ENCODE measurements at regions not wholly inside any gene's neighbourhood (a gene's known extent, or its start where the extent isn't known, plus 50 kb on each side); places are given as distances from the start of the nearest gene placed in this dataset.

DNA sequence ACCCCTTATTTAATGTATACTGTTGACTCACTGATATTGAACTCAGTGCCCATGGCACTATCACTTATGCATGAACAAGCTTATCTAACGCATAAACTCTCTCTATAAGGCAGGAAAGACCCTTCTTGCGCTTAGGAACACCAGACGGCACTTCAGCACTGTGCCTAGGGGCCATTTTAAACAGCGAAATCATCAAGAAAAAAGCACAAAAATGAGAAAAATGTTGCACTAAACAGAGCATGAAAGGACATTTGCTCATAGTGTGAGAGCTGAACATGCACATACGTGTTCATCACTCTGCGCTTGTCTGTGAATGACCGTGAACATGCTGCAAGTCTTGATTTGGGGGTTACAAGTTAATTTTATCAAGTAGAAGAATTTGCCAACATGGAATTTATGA lies 109.6 kb downstream of the WDR11 start:
- no peak for DNase-seq

- DNase-seq: no peak
Observed at GRCh38 chr10:120961795-120962755, 110.9 kb downstream of the WDR11 start.

GRCh38 chr10:120962756-120963593 lies 111.8 kb downstream of the WDR11 start:
- peak; percentile 5 for DNase-seq

DNA sequence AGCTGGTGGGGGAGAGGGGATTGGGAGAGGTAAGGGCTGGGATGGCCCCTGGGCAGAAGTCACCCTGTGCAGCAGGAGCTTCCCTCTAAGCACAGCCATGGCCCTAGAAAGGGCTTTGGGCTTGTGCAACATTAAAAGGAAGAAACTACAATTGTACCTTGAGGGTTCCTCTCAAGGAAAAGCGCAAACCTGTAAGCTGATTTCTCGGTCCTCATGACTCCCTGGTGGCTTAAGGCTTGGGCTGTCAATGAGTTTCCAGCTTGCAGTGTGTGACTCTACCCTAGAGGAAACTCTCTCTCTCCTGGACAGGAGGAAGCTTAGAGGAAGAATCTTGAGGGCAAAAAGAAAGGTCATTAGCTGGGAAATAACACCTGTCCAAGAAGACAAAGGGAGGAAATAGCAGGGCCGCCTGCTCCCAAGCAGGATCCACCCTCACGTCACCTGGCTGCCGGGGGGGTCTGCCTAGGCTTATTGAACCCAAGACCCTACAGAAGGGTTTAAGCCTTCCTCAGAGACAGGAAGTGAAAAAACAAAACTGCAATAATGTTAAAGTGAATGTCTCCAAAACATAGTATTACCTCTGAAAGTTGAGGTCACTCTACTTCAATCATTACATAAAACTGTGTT lies 112.5 kb downstream of the WDR11 start:
- no peak for DNase-seq

DNA sequence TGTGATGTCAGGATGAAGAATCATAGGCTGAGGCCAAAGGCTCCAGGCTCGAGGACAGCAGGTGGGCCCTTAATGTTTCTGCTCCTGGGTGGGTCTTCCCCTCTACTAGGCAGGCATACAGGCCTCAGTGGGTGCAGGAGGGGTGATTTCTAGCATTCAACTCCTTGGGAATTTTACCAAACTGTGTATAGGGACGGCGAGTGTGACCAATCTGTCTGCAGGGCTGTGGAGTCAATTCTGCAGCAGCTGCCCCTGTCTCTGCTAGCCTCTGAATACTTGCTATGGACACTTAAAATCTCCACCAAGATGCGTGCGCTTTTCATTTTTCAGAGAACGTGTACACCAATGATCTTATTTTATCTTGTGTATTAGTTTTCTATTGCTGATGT lies 115.5 kb downstream of the WDR11 start:
- no peak for DNase-seq

DNA sequence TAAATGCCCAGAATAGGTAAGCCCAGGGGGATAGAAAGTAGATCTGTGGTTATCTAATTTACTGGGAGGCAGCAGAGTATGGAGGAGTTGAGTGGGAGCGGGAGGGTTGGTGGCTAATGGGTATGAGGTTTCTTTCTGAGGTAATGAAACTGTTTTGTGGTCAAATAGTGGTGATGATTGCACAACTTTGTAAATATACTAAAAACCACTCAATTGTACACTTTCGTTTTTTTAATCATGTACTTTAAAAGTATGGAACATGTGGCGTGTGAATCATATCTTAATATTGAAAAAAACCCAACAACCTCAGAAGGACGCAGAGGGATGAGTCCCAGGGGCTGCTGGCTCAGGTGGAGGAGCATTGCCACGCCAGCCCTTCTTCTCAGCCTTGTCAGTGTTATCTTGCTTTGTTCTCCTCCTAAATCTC lies 118.1 kb downstream of the WDR11 start:
- DNase-seq: no peak

- no peak for DNase-seq
Observed at GRCh38 chr10:120970595-120971529, 119.7 kb downstream of the WDR11 start.

DNA sequence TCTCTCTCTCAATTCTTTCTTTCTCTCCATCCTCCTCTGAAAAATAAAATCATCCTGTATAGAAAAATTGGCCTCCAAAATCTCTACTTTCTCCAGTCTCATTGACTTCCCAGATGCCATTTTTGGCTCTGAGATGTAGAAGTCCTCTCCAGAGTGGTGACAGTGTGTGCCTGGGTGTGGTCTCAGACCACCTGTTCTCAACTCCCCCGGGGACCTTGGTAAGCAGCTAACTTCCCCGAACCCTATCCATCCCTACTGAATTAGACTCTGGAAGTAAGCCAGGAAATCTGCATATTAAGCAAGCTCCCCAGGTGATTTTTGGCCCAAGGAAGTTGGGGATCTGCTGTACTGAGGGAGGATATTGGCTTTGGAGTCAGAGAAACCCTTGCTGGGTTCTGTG lies 120.5 kb downstream of the WDR11 start:
- DNase-seq: no peak

DNA sequence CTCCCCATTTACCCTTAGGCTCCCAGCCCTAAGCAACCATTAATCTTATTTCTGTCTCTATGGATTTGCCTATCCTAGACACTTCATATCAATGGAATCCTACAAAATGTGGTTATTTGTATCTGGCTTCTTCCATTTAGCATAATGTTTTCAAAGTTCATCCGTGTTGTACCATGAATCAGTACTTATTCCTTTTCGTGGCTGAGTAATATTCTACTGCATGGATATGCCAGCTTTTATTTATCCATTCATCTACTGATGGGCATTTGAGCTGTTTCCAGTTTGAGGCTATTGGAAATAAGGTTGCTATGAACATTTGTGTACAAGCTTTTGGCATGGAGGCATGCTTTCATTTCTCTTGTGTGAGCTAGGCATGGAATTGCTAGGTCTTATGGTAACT lies 121.1 kb downstream of the WDR11 start:
- DNase-seq: no peak

DNA sequence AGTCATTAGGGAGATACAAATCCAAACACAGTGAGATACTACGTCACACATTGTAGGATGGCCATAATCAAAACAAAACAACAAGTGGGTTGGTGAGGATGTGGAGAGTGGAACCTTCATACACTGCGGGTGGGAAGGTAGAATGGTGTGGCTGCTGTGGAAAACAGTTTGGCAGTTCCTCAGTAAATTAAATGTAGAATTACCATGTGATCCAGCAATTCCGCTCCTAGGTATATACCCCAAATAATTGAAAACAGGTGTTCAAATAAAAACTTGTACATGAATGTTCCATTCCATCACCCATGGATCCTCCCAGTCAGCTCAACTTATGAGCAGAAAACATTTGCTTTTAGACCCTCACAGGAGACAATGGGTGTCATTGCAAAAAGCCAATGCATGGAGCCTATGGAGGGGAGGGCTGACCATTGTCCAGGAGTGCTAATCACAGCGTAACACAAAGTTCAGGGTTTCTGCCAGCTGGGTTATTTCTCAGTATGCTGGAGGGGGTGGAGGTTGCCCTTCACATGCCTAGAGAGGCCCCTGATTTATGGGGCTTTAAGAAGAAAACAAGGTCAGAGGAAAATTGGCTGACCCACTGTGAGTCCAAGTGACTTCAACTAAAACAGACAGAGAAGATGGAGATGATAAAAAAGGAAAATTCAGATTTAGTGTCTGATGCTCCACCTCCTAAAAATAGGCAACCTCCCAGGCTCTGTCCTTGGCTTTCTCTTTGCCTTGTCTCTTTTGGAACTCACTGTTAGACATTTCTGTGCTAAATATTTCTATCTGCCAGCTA lies 124.1 kb downstream of the WDR11 start:
- DNase-seq: no peak

DNA sequence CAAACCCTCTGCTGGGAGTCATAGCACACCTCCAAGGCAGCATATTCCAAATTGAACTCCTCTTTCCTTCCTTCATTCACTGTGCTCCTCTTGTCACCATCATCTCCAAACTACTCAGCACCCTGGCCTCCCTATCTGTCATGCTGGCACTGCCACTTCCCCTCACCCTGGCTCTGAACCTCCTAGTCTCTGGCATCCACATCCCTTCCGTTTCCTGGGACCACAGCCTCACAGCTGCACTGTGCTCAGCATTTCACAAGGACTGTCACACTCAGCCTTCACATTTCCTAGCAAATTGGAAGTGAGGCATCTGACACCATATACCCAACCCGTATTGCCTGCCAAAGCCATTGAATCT lies 124.7 kb downstream of the WDR11 start:
- DNase-seq: no peak

- no peak for DNase-seq
Observed at GRCh38 chr10:120977897-120978296, 126.7 kb downstream of the WDR11 start.

DNA sequence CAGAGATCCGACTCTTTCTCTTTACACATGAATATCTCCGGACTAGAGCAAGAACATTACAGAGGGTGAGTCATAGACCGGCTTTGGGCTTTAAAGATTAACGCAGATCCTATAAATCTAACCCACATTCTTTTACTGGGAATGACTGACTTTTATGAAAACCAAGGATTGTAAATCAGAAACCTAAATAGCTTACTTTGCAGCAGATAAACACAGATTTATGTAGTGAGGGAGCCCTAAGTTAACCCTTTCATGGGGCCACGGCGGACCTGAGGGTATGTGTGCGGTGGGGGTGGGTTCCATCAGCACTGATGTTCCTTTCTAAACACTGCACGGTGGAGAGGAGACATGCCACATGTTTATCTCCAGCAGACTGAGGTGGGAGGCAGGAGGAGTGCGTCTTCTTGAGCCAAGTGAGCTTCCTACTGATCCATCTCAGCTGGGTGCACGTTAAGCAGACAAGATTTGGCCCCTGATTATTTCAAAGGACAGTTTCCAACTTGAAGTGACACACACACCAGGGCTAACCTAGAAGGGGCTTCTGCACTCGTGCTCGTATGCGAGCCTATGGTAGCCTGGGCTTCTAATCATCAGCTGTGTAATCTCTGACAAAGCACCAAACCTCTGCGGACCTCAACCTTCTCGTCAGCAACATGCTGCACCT lies 127.6 kb downstream of the WDR11 start:
- no peak for DNase-seq

DNA sequence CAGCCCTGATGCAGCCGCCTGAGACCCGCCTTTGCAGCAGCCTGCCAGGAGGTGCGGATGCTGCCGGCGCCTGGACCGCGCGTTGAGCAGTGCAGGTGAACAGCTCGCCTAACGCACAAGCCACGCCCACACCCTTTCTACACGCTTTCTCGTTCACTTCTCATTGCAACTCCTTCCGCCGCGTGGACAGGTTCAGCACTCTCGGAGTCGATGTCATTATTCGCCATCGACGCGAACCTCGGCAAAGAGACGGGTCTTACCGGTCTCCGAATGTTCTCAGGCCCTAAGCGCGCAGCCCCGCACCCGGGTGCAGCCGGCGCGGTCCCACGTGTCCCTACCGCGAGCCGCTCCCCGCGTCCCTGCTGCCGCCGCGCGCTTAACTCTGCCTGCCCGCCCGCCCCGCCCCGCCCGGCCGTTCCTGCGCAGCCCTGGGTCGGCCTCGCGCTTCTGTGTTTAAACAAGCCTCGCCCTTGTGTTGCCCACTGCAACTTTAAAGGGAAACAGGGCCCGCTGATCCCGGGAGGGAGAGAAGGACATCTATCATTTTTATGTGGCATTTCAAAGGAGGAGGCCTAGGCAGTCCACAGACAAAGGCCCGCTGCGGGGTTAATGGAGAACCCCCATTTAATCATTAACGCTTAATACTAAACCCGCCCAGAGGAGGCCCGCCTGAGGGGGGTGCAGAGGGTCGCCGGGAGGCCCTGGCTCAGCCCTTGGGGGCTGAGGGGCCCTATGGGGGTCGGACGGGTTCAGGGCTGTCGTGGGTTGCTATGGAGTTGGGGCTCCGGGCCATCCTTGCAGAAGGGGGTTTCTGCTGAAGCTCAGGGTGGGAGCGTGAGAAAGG lies 128.5 kb downstream of the WDR11 start:
- peak; percentile 59 for DNase-seq

- DNase-seq: no peak
Observed at GRCh38 chr10:120980279-120981255, 129.4 kb downstream of the WDR11 start.

DNA sequence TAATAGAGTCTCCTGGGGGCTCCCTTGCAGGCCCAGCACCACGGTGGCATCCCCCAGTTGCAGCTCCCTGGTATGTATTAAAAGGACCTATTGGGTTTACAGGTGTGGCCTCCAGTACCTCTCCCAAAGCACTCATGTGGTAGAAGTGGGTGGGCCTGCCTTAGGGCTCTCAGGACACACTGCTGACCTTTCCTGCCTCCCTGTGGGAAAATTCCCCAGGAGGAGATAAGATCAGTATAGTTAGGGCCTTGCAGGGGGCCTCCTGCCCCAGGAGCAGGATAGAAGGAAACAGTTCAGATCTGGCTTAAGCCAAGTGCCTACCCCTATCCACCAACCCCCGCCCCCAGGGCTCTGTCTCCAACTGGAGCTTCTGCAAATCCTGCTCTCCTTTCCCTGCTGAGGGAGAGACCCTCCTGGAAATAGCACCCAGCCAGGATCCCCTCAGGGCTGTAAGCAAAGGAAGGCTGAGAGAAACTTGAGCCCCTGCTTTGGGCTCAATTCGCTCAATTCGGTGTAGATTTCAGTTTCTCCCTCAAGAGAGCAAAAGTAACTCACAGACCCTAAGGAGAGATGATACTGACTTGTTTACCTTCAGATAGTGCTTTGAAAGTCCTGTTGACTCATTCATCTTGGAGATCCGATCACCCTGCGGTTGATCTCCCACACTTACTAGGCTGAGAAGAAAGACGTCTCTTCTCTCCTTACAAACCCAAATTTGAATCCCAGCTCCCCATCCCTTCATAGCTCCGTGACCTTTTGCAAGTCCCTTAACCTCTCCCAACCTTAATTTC lies 130.6 kb downstream of the WDR11 start:
- DNase-seq: no peak

- DNase-seq: no peak
Observed at GRCh38 chr10:120982507-120982906, 131.3 kb downstream of the WDR11 start.

- no peak for DNase-seq
Observed at GRCh38 chr10:120983721-120984120, 132.6 kb downstream of the WDR11 start.

Data from NCI-H748 treated with DMSO at 0.1 percent for 48 hours (cell line).